ENCODE measurements at regions not wholly inside any gene's neighbourhood (a gene's known extent, or its start where the extent isn't known, plus 50 kb on each side); places are given as distances from the start of the nearest gene placed in this dataset.

DNA sequence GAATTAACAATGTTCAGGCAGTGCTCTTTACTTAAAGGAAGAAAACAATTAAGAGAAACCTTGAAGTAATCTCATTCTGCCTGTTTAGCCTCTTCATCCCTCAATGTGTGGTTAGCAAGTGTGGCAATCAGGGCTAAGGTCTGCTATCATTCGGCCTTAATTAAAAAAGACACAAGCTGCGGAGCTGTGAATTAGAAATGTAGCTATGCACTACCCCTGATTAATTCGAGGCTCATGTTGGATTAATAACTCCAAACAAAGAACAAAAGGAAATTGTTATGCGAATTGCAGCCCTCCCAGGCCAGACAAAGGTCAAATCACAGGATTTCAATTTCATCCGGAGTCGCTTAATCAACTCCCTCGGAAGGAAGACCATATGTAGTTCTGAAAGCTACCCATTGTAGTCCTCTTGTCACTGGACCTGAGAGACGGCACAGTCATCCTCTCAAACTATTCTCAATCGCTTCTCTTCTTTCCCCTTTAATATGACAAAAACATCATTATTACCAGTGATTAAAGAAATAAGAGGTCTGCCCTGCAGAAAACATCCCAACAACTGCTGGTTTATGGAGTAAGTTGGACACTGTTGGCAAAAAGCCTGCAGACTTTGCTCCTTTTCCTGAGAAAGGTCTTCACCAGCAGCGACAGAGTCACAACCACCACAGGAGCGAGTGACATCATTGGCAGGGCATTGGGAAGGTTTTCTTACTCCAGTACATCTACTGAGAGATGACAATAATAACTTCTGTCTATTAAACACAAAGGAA is 71.1 kb upstream of the SOX5 start:
- H3K9ac ChIP-seq (ENCODE audit: low read length): no peak overlapping the region
- H3K27ac ChIP-seq (ENCODE audit: low read depth, low read length): no peak overlapping the region

DNA sequence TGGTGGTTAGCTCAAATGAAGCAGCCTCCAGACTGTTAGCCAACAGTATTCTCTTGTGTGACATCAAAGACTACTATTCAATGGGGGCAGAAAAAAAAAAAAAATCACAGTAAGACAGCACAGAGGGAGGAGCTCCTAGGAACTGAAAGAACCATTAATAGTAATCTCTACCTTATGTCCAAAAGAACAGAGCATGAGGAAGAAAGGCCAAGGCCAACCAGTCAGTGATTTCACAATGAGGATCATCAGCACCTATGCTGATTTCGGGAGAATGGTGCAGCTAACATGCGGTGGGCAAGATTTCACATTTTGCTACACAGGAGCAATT is 66.3 kb upstream of the SOX5 start:
- Histone ChIP-seq H3K9ac (ENCODE audit: low read length) (no peak overlapping the region), H3K4me3 (ENCODE audit: low read length) (no peak overlapping the region), H3K4me1 (ENCODE audit: control insufficient read depth, insufficient read depth, low read length) (no peaks in the 10 kb centered on the region), H3K27ac (ENCODE audit: low read depth, low read length) (no peak overlapping the region), H3K27me3 (ENCODE audit: control insufficient read depth, insufficient read depth, low read length) (no peaks in the 10 kb centered on the region), H3K36me3 (ENCODE audit: control insufficient read depth, insufficient read depth, low read length) (no peaks in the 10 kb centered on the region)

More for the DNA sequence above, 71.1 kb upstream of the SOX5 start:
- H3K27me3 ChIP-seq (ENCODE audit: control insufficient read depth, insufficient read depth, low read length): no peaks in the 10 kb centered on the region
- no peak overlapping the region for H3K4me3 ChIP-seq (ENCODE audit: low read length)
- no peaks in the 10 kb centered on the region for H3K36me3 ChIP-seq (ENCODE audit: control insufficient read depth, insufficient read depth, low read length)
- no peaks in the 10 kb centered on the region for H3K4me1 ChIP-seq (ENCODE audit: control insufficient read depth, insufficient read depth, low read length)

DNA sequence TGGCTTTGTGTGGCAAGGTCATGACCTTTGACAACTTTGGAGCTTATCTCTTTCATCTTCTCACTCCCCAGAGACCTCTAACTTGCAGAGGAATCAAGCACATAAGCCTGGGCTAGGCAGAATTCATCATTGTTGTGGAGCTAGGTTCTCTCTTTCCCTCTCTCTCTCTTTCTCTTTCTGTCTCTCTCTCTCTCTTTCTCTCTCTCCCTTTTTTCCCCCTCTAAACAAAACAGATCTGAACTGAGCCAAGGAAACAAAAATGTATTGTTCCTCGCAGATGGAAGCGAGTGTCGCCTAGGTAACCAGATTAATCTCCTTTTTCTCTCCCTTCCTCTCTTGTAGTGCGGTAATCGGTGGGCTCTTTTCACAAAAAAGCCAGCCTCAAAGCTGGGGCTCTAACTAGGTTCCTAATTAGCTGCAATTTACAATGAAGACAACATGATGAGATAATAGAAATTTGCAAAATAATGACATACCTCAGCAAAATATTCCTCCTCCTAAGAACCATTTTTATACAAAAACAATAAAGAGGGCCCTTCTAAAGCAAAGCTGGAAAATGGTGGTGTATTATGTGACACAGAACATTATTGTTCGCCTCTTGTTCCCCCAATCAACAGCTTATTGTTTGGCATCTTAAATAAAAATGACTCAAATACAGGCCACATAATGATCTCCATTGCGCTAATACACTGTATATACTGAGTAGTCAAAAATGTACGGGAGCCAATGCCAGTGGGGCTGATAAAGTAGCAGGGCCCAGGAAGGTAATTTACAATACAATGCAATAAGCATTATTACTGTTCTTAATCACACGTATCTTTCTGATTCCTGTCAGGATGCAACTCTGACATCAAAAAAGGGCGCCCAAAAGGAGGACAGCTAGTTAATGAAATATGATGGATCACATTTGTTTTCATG is 65.7 kb upstream of the SOX5 start:
- no peaks in the 10 kb centered on the region for H3K36me3 ChIP-seq (ENCODE audit: control insufficient read depth, insufficient read depth, low read length)
- H3K27me3 ChIP-seq (ENCODE audit: control insufficient read depth, insufficient read depth, low read length): no peaks in the 10 kb centered on the region
- H3K4me1 ChIP-seq (ENCODE audit: control insufficient read depth, insufficient read depth, low read length): no peaks in the 10 kb centered on the region
- H3K4me3 ChIP-seq (ENCODE audit: low read length): no peak overlapping the region
- H3K9ac ChIP-seq (ENCODE audit: low read length): no peak overlapping the region
- no peak overlapping the region for H3K27ac ChIP-seq (ENCODE audit: low read depth, low read length)

DNA sequence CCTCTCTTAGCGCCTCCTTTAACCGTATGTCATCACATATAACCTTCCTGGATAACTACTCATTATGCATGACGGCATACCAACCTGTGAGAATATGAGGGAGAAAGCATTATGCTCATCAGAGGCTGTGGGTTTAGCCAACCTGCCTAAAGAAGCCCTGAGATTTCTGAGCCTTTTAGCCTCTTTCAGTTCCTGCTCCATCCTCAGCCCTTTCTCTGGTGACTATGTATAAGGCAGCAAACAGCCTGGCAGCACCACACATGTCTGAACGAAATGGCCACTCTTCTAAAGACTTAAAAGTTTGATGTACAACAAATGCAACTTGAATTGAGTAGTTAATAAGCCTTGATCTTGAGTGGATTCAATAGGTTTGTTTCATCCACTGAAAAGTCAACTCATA is 64.8 kb upstream of the SOX5 start:
- no peaks in the 10 kb centered on the region for H3K27me3 ChIP-seq (ENCODE audit: control insufficient read depth, insufficient read depth, low read length)
- H3K36me3 ChIP-seq (ENCODE audit: control insufficient read depth, insufficient read depth, low read length): no peaks in the 10 kb centered on the region
- H3K9ac ChIP-seq (ENCODE audit: low read length): no peak overlapping the region
- H3K4me3 ChIP-seq (ENCODE audit: low read length): no peak overlapping the region
- no peaks in the 10 kb centered on the region for H3K4me1 ChIP-seq (ENCODE audit: control insufficient read depth, insufficient read depth, low read length)
- no peak overlapping the region for H3K27ac ChIP-seq (ENCODE audit: low read depth, low read length)

DNA sequence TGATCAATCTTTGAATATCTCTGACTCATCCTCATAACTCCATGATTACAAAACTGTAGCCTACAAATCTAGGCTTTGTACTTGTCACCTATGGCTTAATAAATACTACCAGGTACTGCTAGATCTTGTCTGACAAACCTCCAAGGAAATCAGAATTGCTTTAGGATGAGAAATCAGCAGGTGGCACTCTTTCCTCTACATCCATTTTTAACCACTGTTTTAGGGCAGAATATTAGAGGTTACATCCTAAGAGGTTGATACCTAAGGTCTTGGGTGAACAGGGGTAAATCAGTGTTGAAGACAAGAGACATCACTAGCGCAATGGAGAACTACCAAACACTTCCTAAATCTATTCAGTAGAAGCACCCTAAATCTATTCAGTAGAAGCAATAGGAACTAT is 63.1 kb upstream of the SOX5 start:
- Histone ChIP-seq H3K4me3 (ENCODE audit: low read length) (no peak overlapping the region), H3K27ac (ENCODE audit: low read depth, low read length) (no peak overlapping the region), H3K9ac (ENCODE audit: low read length) (no peak overlapping the region), H3K27me3 (ENCODE audit: control insufficient read depth, insufficient read depth, low read length) (no peaks in the 10 kb centered on the region), H3K36me3 (ENCODE audit: control insufficient read depth, insufficient read depth, low read length) (no peaks in the 10 kb centered on the region), H3K4me1 (ENCODE audit: control insufficient read depth, insufficient read depth, low read length) (no peaks in the 10 kb centered on the region)

DNA sequence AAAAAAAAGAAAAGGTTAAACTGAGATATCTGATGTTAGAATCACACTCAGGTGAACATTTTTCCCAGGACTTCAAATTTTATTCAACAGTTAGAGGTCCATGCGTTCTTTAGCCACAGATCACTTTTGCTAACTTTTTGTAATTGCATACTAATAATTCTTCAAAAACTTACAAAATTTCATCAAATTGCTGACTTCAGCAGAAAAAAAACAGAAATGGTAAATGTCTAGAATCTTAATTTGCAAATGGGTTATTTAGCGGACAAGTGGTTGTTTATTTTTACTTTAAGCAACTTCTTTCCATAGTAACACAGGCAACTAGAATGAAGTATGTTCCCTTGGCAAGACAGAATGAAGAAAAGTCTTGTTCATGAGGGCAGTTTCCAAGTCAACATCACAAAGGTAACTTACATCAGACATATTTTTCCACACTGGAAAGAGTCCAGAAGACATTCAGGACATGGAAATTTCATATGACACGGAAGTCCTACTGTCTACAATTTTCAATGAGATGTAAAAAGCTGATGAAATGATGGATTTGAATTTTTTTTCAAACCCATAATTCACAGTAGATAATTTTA is 62.5 kb upstream of the SOX5 start:
- Histone ChIP-seq H3K27ac (ENCODE audit: low read depth, low read length) (no peak overlapping the region), H3K27me3 (ENCODE audit: control insufficient read depth, insufficient read depth, low read length) (no peaks in the 10 kb centered on the region), H3K4me1 (ENCODE audit: control insufficient read depth, insufficient read depth, low read length) (no peaks in the 10 kb centered on the region), H3K4me3 (ENCODE audit: low read length) (no peak overlapping the region), H3K9ac (ENCODE audit: low read length) (no peak overlapping the region), H3K36me3 (ENCODE audit: control insufficient read depth, insufficient read depth, low read length) (no peaks in the 10 kb centered on the region)

DNA sequence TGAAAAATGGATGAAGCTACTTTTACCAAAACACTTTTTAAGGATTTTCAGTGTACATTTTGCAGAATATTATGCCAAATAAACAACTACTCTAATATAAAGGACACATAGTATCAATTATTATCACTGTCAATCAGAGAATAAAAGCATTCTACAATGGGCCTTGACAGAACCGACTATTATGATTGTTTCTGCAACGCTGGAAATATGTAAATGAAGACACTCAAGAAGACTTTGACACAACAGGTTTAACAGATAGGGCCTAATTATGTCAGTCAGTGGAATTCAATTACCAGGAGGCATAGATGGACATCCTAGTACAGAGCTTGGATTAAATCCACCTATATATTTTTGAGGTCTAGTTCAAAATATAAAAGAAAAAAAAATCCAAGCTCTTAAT is 58.7 kb upstream of the SOX5 start:
- Histone ChIP-seq H3K27ac (ENCODE audit: low read depth, low read length) (no peak overlapping the region), H3K27me3 (ENCODE audit: control insufficient read depth, insufficient read depth, low read length) (no peaks in the 10 kb centered on the region), H3K4me1 (ENCODE audit: control insufficient read depth, insufficient read depth, low read length) (no peaks in the 10 kb centered on the region), H3K9ac (ENCODE audit: low read length) (no peak overlapping the region), H3K4me3 (ENCODE audit: low read length) (no peak overlapping the region), H3K36me3 (ENCODE audit: control insufficient read depth, insufficient read depth, low read length) (no peaks in the 10 kb centered on the region)
